Muscle layer of colon (tissue), 2 donors: ENCODE measurements at regions not wholly inside any gene's neighbourhood (a gene's known extent, or its start where the extent isn't known, plus 50 kb on each side); places are given as distances from the start of the nearest gene placed in this dataset.
"Not testable (repeated sequence)": the region's sequence is repeated elsewhere in the genome, so short reads cannot be mapped to it uniquely, and the experiment has no call there.

Experiments
- H3K27ac ChIP-seq: one replicate; pipeline ENCODE4 v1.7.0; 2013; ENCODE audit warnings: low read depth, mild to moderate bottlenecking, low read length, moderate library complexity
- H3K27me3 ChIP-seq, 2 donors: one replicate each; pipeline ENCODE4 v1.7.0; 2013; ENCODE audit warnings: low read length in 2 of 2, mild to moderate bottlenecking in 2 of 2; ENCODE audit not compliant: insufficient read depth in 2 of 2, control insufficient read depth in 1 of 2
- H3K36me3 ChIP-seq: one replicate; pipeline ENCODE4 v1.7.0; 2013; ENCODE audit warnings: mild to moderate bottlenecking, low read length; ENCODE audit not compliant: insufficient read depth
- H3K4me1 ChIP-seq: one replicate; pipeline ENCODE4 v1.7.0; 2013; ENCODE audit warnings: mild to moderate bottlenecking, low read length; ENCODE audit not compliant: insufficient read depth
- H3K4me3 ChIP-seq, 2 donors: one replicate each; pipeline ENCODE4 v1.7.0; 2013; ENCODE audit warnings: low read length in 2 of 2, low read depth in 1 of 2, mild to moderate bottlenecking in 1 of 2, moderate library complexity in 1 of 2
- H3K9ac ChIP-seq: one replicate; pipeline ENCODE4 v1.7.0; 2013; ENCODE audit warnings: low read length
- H3K9me3 ChIP-seq: one replicate; pipeline ENCODE4 v1.7.0; 2013; ENCODE audit warnings: mild to moderate bottlenecking, low read length
- donor health status: abdominal sarcoma.
- donor health status: Adenocarcinoma of cecum.

- Histone ChIP-seq H3K4me1 (no peaks in the 10 kb centered on the region), H3K27me3 (no peaks in the 10 kb centered on the region), H3K4me3 (no peak overlapping the region), H3K9ac (no peak overlapping the region), H3K36me3 (no peaks in the 10 kb centered on the region), H3K27ac (no peak overlapping the region), H3K9me3 (no peaks in the 10 kb centered on the region)
Observed at GRCh38 chr14:37826869-37827268, 231.4 kb downstream of the TTC6 start.

- Histone ChIP-seq H3K9me3 (peaks cover 8% of the 10 kb centered on the region), H3K9ac (no peak overlapping the region), H3K27ac (no peak overlapping the region), H3K4me3 (no peak overlapping the region), H3K4me1 (no peaks in the 10 kb centered on the region), H3K27me3 (no peaks in the 10 kb centered on the region), H3K36me3 (no peaks in the 10 kb centered on the region)
Observed at GRCh38 chr14:37830271-37830670, 234.8 kb downstream of the TTC6 start.

- Histone ChIP-seq H3K4me3 (no peak overlapping the region), H3K27ac (no peak overlapping the region), H3K4me1 (no peaks in the 10 kb centered on the region), H3K27me3 (no peaks in the 10 kb centered on the region), H3K36me3 (no peaks in the 10 kb centered on the region), H3K9ac (no peak overlapping the region), H3K9me3 (peaks cover 8% of the 10 kb centered on the region)
Observed at GRCh38 chr14:37834275-37834674, 238.8 kb downstream of the TTC6 start.

DNA sequence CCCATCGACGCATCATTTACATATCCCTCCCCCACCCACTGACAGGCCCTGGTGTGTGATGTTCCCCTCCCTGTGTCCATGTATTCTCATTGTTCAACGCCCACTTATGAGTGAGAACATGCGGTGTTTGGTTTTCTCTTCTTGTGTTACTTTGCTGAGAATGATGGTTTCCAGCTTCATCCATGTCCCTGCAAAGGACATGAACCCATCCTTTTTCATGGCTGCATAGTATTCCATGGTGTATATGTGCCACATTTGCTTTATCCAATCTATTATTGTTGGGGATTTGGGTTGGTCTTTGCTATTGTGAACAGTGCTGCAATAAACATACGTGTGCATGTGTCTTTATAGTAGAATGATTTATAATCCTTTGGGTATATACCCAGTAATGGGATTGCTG, 243.3 kb downstream of the TTC6 start:
- H3K36me3 ChIP-seq, H3K9me3 ChIP-seq, H3K9ac ChIP-seq, H3K4me1 ChIP-seq, H3K4me3 ChIP-seq, H3K27me3 ChIP-seq, H3K27ac ChIP-seq: not testable (repeated sequence)

GRCh38 chr14:37841039-37841438, 245.6 kb downstream of the TTC6 start:
- H3K36me3 ChIP-seq, H3K9ac ChIP-seq: not testable (repeated sequence)

GRCh38 chr14:37842106-37842505, 246.7 kb downstream of the TTC6 start:
- H3K9me3 ChIP-seq, result no peaks in the 10 kb centered on the region
- no peaks in the 10 kb centered on the region for H3K27me3 ChIP-seq
- H3K27ac ChIP-seq, result no peak overlapping the region
- no peak overlapping the region for H3K4me3 ChIP-seq
- no peak overlapping the region for H3K9ac ChIP-seq
- H3K36me3 ChIP-seq, result no peaks in the 10 kb centered on the region
- H3K4me1 ChIP-seq, result no peaks in the 10 kb centered on the region

More at GRCh38 chr14:37841039-37841438, 245.6 kb downstream of the TTC6 start:
- H3K27ac ChIP-seq, H3K9me3 ChIP-seq, H3K4me3 ChIP-seq, H3K4me1 ChIP-seq, H3K27me3 ChIP-seq: not testable (repeated sequence)

GRCh38 chr14:37843954-37844607, 248.7 kb downstream of the TTC6 start:
- no peak overlapping the region for H3K9ac ChIP-seq
- no peak overlapping the region for H3K4me3 ChIP-seq
- no peaks in the 10 kb centered on the region for H3K9me3 ChIP-seq
- H3K27ac ChIP-seq, result no peak overlapping the region
- H3K36me3 ChIP-seq, result no peaks in the 10 kb centered on the region
- no peaks in the 10 kb centered on the region for H3K4me1 ChIP-seq
- H3K27me3 ChIP-seq, result no peaks in the 10 kb centered on the region

GRCh38 chr14:37844614-37845013, 249.2 kb downstream of the TTC6 start:
- no peaks in the 10 kb centered on the region for H3K36me3 ChIP-seq
- H3K4me1 ChIP-seq, result no peaks in the 10 kb centered on the region
- no peaks in the 10 kb centered on the region for H3K27me3 ChIP-seq
- H3K27ac ChIP-seq, result no peak overlapping the region
- no peak overlapping the region for H3K9ac ChIP-seq
- H3K4me3 ChIP-seq, result no peak overlapping the region
- H3K9me3 ChIP-seq, result no peaks in the 10 kb centered on the region

DNA sequence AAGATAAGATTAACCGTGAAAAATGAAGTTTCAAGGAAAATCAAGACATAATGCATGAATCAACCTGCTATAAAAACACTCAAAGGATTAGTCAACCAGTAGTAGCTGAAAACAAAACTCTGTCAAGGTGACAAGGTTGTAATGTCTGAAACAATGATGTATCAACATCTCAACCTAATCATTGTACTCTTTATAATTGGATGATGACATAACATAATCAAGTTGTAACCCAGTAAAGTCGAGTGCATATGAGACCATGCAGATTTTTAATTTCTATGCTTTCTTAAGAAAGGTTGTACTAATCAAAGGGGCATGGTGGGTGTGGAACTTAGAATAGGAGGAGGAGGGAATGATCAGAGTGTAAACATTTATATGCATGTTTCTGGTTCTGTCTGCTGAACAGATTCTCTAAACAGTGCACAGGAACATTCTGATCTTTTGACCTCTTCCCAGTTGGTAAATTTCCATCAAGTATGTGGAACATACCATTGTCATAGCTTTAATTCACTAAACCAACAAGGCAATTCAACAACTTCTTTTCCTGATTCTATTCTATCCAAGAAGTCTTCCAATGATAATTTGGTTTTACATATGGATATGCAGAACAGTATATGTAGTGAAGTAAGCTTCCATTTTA, 253.7 kb downstream of the TTC6 start:
- no peak overlapping the region for H3K4me3 ChIP-seq
- no peaks in the 10 kb centered on the region for H3K27me3 ChIP-seq
- no peaks in the 10 kb centered on the region for H3K36me3 ChIP-seq
- no peak overlapping the region for H3K9ac ChIP-seq
- no peaks in the 10 kb centered on the region for H3K4me1 ChIP-seq
- no peaks in the 10 kb centered on the region for H3K9me3 ChIP-seq
- no peak overlapping the region for H3K27ac ChIP-seq

DNA sequence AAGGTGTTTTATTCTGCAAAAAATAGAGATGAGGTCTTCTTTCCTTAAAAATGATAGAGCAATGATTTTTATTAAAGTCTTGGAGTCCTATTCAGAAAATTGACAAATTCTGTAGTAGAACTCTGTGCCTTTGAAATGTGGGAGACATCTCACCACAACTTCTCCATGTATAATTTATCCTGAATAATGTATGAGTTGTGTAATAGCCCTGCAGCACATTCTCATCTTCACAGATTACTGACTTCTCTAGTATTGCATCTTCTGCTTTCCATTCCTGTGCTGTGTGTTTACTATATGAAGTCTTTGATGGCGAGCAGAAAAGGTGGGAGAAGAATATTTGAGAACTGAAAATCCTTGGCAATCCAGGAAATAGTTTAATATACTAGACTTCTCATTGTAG, 255.6 kb downstream of the TTC6 start:
- no peaks in the 10 kb centered on the region for H3K4me1 ChIP-seq
- H3K27me3 ChIP-seq, result no peaks in the 10 kb centered on the region
- no peak overlapping the region for H3K9ac ChIP-seq
- no peak overlapping the region for H3K4me3 ChIP-seq
- H3K36me3 ChIP-seq, result no peaks in the 10 kb centered on the region
- H3K27ac ChIP-seq, result no peak overlapping the region
- H3K9me3 ChIP-seq, result no peaks in the 10 kb centered on the region

DNA sequence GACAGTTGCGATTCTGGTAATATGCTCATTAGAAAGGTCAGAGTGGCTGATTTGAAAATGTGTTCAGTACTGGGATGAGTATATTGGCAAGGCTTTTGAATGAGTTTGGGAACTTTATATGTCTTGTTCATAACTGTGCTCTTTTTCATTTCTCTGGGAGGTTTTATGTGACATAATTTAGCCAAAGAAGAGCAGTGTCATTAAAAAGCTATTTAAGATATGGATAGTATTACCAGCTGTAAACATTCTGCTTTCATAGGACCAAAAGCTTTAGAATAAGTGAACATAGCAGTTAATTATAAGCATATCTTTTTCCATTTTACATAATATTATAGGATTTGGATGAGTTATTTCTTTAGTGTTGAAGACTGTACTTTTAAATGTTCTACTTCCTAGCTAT, 260.4 kb downstream of the TTC6 start:
- Histone ChIP-seq H3K9me3 (no peaks in the 10 kb centered on the region), H3K4me1 (no peaks in the 10 kb centered on the region), H3K27ac (no peak overlapping the region), H3K36me3 (no peaks in the 10 kb centered on the region), H3K9ac (no peak overlapping the region), H3K27me3 (no peaks in the 10 kb centered on the region), H3K4me3 (no peak overlapping the region)

GRCh38 chr14:37857774-37858266, 262.4 kb downstream of the TTC6 start:
- Histone ChIP-seq H3K4me1 (no peaks in the 10 kb centered on the region), H3K36me3 (no peaks in the 10 kb centered on the region), H3K27ac (no peak overlapping the region), H3K4me3 (no peak overlapping the region), H3K9me3 (no peaks in the 10 kb centered on the region), H3K9ac (no peak overlapping the region), H3K27me3 (no peaks in the 10 kb centered on the region)
